GM23248 (cell line): ENCODE measurements at regions not wholly inside any gene's neighbourhood (a gene's known extent, or its start where the extent isn't known, plus 50 kb on each side); places are given as distances from the start of the nearest gene placed in this dataset.
"Not testable (repeated sequence)": the region's sequence is repeated elsewhere in the genome, so short reads cannot be mapped to it uniquely, and the experiment has no call there.

ENCODE experiments used
- DNase-seq: peaks from one replicate; pipeline ENCODE4 v3.0.0-alpha.2; 2015
- H2AFZ ChIP-seq: fragments of 200-600 bp; sonication (generic); 2 replicates; pipeline ENCODE4 v1.6.1; 2016; ENCODE audit warnings: antibody characterized with exemption
- H3F3A ChIP-seq: fragments of 200-600 bp; sonication (generic); 2 replicates; pipeline ENCODE4 v1.6.1; 2016; ENCODE audit warnings: mild to moderate bottlenecking, antibody characterized with exemption, mixed run types; ENCODE audit not compliant: insufficient read depth
- H3K27ac ChIP-seq: fragments of 200-600 bp; sonication (generic); 2 replicates; pipeline ENCODE4 v1.5.1; 2016; ENCODE audit warnings: mild to moderate bottlenecking
- H3K27me3 ChIP-seq: fragments of 200-600 bp; sonication (generic); replicated peaks from 2 replicates; pipeline ENCODE4 v1.6.1; 2016; ENCODE audit warnings: mild to moderate bottlenecking; ENCODE audit not compliant: insufficient read depth
- H3K36me3 ChIP-seq: fragments of 200-600 bp; sonication (generic); 2 replicates; pipeline ENCODE4 v1.6.1; 2016; ENCODE audit warnings: low read depth, mild to moderate bottlenecking
- H3K4me1 ChIP-seq: fragments of 200-600 bp; sonication (generic); 2 replicates; pipeline ENCODE4 v1.6.1; 2016; ENCODE audit warnings: mild to moderate bottlenecking; ENCODE audit not compliant: insufficient read depth
- H3K4me2 ChIP-seq: fragments of 200-600 bp; sonication (generic); one replicate; pipeline ENCODE4 v1.6.1; 2016; ENCODE audit warnings: mild to moderate bottlenecking; ENCODE audit not compliant: unreplicated experiment
- H3K4me3 ChIP-seq: fragments of 200-600 bp; sonication (generic); 2 replicates; pipeline ENCODE4 v1.5.1; 2016; ENCODE audit warnings: mild to moderate bottlenecking
- H3K79me2 ChIP-seq: fragments of 200-600 bp; sonication (generic); 2 replicates; pipeline ENCODE4 v1.6.1; 2016; ENCODE audit warnings: mild to moderate bottlenecking; ENCODE audit not compliant: insufficient read depth
- H3K9ac ChIP-seq: fragments of 200-600 bp; sonication (generic); 2 replicates; pipeline ENCODE4 v1.6.1; 2016; ENCODE audit warnings: mild to moderate bottlenecking
- H3K9me2 ChIP-seq: fragments of 200-600 bp; sonication (generic); 2 replicates; pipeline ENCODE4 v1.6.1; 2016; ENCODE audit warnings: mixed run types, mild to moderate bottlenecking, moderate library complexity; ENCODE audit not compliant: insufficient read depth
- H3K9me3 ChIP-seq: fragments of 200-600 bp; sonication (generic); one replicate; pipeline ENCODE4 v1.6.1; 2017; ENCODE audit warnings: low read depth
- H4K20me1 ChIP-seq: fragments of 200-600 bp; sonication (generic); 2 replicates; pipeline ENCODE4 v1.6.0; 2016; ENCODE audit not compliant: insufficient read depth
- EZH2 ChIP-seq: fragments of 200-600 bp; sonication (generic); IDR thresholded peaks from 2 replicates; pipeline ENCODE4 v1.6.1; 2018; ENCODE audit warnings: antibody characterized with exemption, mild to moderate bottlenecking; ENCODE audit not compliant: insufficient read depth, poor library complexity, severe bottlenecking
- EZH2phosphoT487 ChIP-seq: fragments of 200-600 bp; sonication (generic); IDR thresholded peaks from 2 replicates; pipeline ENCODE4 v1.6.1; 2018; ENCODE audit warnings: antibody characterized with exemption, moderate library complexity, mild to moderate bottlenecking, low read depth; ENCODE audit not compliant: insufficient read depth
- WGBS, 2 experiments: methylation state at CpG; one replicate each; pipeline ENCODE4 v1.1.6; 2015 to 2017; ENCODE audit warnings: low lambda C conversion rate in 2 of 2, low coverage in 1 of 2; ENCODE audit errors: missing lambda C conversion rate in 2 of 2; 5-methylcytosine and 5-hydroxymethylcytosine counted together
- in situ Hi-C: fragments of 300-500 bp; cut with MboI; formaldehyde crosslinking; loops from 2 replicates; pipeline ENCODE4 v1.15.0; 2020

GRCh38 chr13:74550039-74550438 is 415.8 kb upstream of the KLF12 start:
- Histone ChIP-seq H3K4me1 (no peaks in the 10 kb centered on the region), H3K27ac (no peak overlapping the region), H3K4me2 (no peak overlapping the region), H3K9me3 (no peaks in the 10 kb centered on the region), H3K79me2 (no peaks in the 10 kb centered on the region), H3F3A (no peaks in the 10 kb centered on the region), H3K9ac (no peak overlapping the region), H3K9me2 (no peaks in the 10 kb centered on the region), H4K20me1 (no peaks in the 10 kb centered on the region), H3K36me3 (no peaks in the 10 kb centered on the region), H3K4me3 (no peak overlapping the region), H2AFZ (no peak overlapping the region), H3K27me3 (no peaks in the 10 kb centered on the region)
- in situ Hi-C loops: no loop called here
- DNase-seq: no peak
- WGBS, 2 experiments: 95 to 100% methylated on average over 2 of the region's 2 CpGs
- TF ChIP-seq EZH2phosphoT487: no peak

- H3K36me3 ChIP-seq, DNase-seq, H2AFZ ChIP-seq, H3K9me2 ChIP-seq, H3K4me1 ChIP-seq, H3K9me3 ChIP-seq, H3K4me3 ChIP-seq, H3K9ac ChIP-seq, in situ Hi-C loops, H3F3A ChIP-seq, H4K20me1 ChIP-seq, H3K27me3 ChIP-seq, H3K27ac ChIP-seq, H3K4me2 ChIP-seq, H3K79me2 ChIP-seq: not testable (repeated sequence)
- WGBS, 2 experiments: 67% methylated on average over 11 of the region's 11 CpGs
Observed at GRCh38 chr13:74536649-74537048, 402.4 kb upstream of the KLF12 start.

DNA sequence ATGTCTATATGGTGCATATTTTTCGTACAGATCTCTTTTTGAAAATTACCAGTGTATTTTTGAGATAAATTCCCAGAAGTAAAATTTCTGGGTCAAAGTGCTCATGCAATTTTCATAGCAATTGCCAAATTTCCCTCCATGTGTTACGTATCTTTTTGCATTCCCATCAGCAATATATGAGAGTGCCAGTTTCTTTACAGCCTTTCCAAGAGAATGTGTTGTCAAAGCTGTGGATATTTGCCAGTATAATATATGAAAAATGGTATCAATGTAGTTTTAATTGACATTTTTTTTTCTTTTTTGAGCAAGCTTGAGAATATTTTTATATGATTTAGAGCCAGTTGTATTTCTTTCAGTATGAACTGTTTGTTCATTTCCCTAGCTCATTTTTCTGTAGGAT is 399.0 kb upstream of the KLF12 start:
- H3K4me2 ChIP-seq: no peak overlapping the region
- no peak for TF ChIP-seq EZH2
- no peak for TF ChIP-seq EZH2phosphoT487
- DNase-seq: no peak
- H3K27me3 ChIP-seq: no peaks in the 10 kb centered on the region
- no peaks in the 10 kb centered on the region for H3K9me2 ChIP-seq
- no peaks in the 10 kb centered on the region for H4K20me1 ChIP-seq
- H3K4me3 ChIP-seq: no peak overlapping the region
- no peak overlapping the region for H3K27ac ChIP-seq
- WGBS, 2 experiments: 71 to 78% methylated on average over 2 of the region's 2 CpGs
- no peaks in the 10 kb centered on the region for H3K4me1 ChIP-seq
- in situ Hi-C loops: no loop called here
- no peak overlapping the region for H3K9ac ChIP-seq
- H3K9me3 ChIP-seq: no peaks in the 10 kb centered on the region
- H3K79me2 ChIP-seq: no peaks in the 10 kb centered on the region
- H3F3A ChIP-seq: no peaks in the 10 kb centered on the region
- no peak overlapping the region for H2AFZ ChIP-seq
- H3K36me3 ChIP-seq: no peaks in the 10 kb centered on the region

DNA sequence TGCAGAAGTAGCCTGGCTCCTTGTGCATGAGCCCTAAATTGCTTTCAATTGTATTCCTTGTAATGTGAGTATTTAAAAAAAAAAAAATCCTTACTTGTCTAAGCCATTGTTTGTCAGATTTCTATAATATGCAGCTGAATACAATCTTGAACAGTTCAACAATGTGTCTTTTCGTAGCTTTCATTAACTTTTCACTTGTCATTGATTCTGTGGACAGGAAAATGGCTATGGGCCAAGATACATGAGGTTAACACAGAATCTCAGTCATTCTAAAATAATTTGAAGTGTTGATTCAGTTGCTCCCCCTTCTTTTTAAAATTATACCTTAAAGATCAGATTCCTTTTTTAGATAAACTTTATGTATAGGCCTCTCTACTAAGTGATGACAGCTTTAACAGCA is 395.8 kb upstream of the KLF12 start:
- H3K9me3 ChIP-seq: no peaks in the 10 kb centered on the region
- H4K20me1 ChIP-seq: no peaks in the 10 kb centered on the region
- no peaks in the 10 kb centered on the region for H3K27me3 ChIP-seq
- no peaks in the 10 kb centered on the region for H3K36me3 ChIP-seq
- no peak overlapping the region for H3K4me2 ChIP-seq
- no peak overlapping the region for H3K27ac ChIP-seq
- H3K9ac ChIP-seq: no peak overlapping the region
- H3K79me2 ChIP-seq: no peaks in the 10 kb centered on the region
- no peaks in the 10 kb centered on the region for H3K9me2 ChIP-seq
- TF ChIP-seq EZH2 (no peak), EZH2phosphoT487 (no peak)
- no peak overlapping the region for H2AFZ ChIP-seq
- in situ Hi-C loops: no loop called here
- H3K4me3 ChIP-seq: no peak overlapping the region
- no peaks in the 10 kb centered on the region for H3K4me1 ChIP-seq
- H3F3A ChIP-seq: no peaks in the 10 kb centered on the region
- DNase-seq: no peak
- WGBS, 2 experiments: 48 to 53% methylated on average over 1 of the region's 1 CpG

GRCh38 chr13:74528734-74529513 is 394.7 kb upstream of the KLF12 start:
- H3F3A ChIP-seq: no peaks in the 10 kb centered on the region
- no peaks in the 10 kb centered on the region for H3K36me3 ChIP-seq
- no peaks in the 10 kb centered on the region for H3K9me2 ChIP-seq
- no peak overlapping the region for H3K9ac ChIP-seq
- H3K27ac ChIP-seq: no peak overlapping the region
- peak; percentile 3 for DNase-seq
- 57 to 66% methylated on average over 4 of the region's 4 CpGs for WGBS, 2 experiments
- no peaks in the 10 kb centered on the region for H3K27me3 ChIP-seq
- no peaks in the 10 kb centered on the region for H4K20me1 ChIP-seq
- no peaks in the 10 kb centered on the region for H3K79me2 ChIP-seq
- no peak overlapping the region for H2AFZ ChIP-seq
- H3K4me3 ChIP-seq: no peak overlapping the region
- TF ChIP-seq EZH2phosphoT487 (no peak), EZH2 (no peak)
- in situ Hi-C loops: no loop called here
- no peaks in the 10 kb centered on the region for H3K4me1 ChIP-seq
- no peaks in the 10 kb centered on the region for H3K9me3 ChIP-seq
- H3K4me2 ChIP-seq: no peak overlapping the region
